Activated CD4-positive, alpha-beta T cell treated with anti-CD3 and anti-CD28 coated beads, Interleukin-2, amount 10 ng/mL, durations not matched to agents 24 days and 14 days (primary cell): ENCODE measurements at regions not wholly inside any gene's neighbourhood (a gene's known extent, or its start where the extent isn't known, plus 50 kb on each side); places are given as distances from the start of the nearest gene placed in this dataset.

Experiments used
- DNase-seq: peaks from one replicate; pipeline ENCODE4 v3.0.0; 2022
- H3K27ac Mint-ChIP-seq: one replicate; pipeline ENCODE4 v1.8.0; 2022; ENCODE audit warnings: mild to moderate bottlenecking, mixed read lengths
- H3K27me3 Mint-ChIP-seq: one replicate; pipeline ENCODE4 v1.8.0; 2022; ENCODE audit warnings: mixed read lengths
- H3K36me3 Mint-ChIP-seq: one replicate; pipeline ENCODE4 v1.8.0; 2022; ENCODE audit warnings: low read depth, mild to moderate bottlenecking, mixed read lengths
- H3K4me1 Mint-ChIP-seq: one replicate; pipeline ENCODE4 v1.8.0; 2021; ENCODE audit warnings: mixed read lengths
- H3K4me3 Mint-ChIP-seq: one replicate; pipeline ENCODE4 v1.8.0; 2022; ENCODE audit warnings: mild to moderate bottlenecking, moderate library complexity, mixed read lengths
- H3K9me3 Mint-ChIP-seq: one replicate; pipeline ENCODE4 v1.8.0; 2021; ENCODE audit warnings: mixed read lengths
- intact Hi-C: fragments of 100-400 bp; cut with micrococcal nuclease; formaldehyde crosslinking; loops from one replicate; pipeline ENCODE4 v1.15.1; 2023

DNA sequence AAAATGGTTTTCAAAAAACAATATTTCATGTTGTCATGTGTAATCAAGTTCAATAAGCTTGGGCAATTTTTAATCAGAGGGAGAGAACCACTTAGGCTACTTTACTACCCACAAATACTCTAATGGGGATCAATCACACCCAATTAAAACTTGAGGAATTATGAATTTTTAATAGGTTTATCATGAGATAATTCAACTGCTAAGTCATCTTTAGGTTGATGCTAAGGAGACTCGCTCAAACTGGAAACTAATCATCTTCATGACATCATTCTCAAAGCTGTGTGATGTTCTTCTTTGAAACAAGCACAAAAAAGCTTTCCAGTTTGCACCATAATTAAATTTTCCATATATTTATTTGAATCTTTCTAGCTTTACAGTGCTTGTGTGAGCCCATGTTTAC lies 867.5 kb downstream of the MAT2B start:
- no peaks in the 10 kb centered on the region for H3K36me3 Mint-ChIP-seq
- intact Hi-C loops: no loop called here
- DNase-seq: no peak
- no peaks in the 10 kb centered on the region for H3K9me3 Mint-ChIP-seq
- H3K4me3 Mint-ChIP-seq: no peak overlapping the region
- H3K27ac Mint-ChIP-seq: no peak overlapping the region
- no peaks in the 10 kb centered on the region for H3K4me1 Mint-ChIP-seq
- H3K27me3 Mint-ChIP-seq: no peaks in the 10 kb centered on the region

- intact Hi-C loops: no loop called here
- no peak overlapping the region for H3K4me3 Mint-ChIP-seq
- H3K9me3 Mint-ChIP-seq: no peaks in the 10 kb centered on the region
- no peaks in the 10 kb centered on the region for H3K4me1 Mint-ChIP-seq
- H3K27ac Mint-ChIP-seq: no peak overlapping the region
- H3K27me3 Mint-ChIP-seq: no peaks in the 10 kb centered on the region
- DNase-seq: no peak
- H3K36me3 Mint-ChIP-seq: no peaks in the 10 kb centered on the region
These were observed 868.5 kb downstream of the MAT2B start for GRCh38 chr5:164373876-164374275.

GRCh38 chr5:164375051-164375450 lies 869.6 kb downstream of the MAT2B start:
- H3K4me3 Mint-ChIP-seq: no peak overlapping the region
- no peak for DNase-seq
- H3K36me3 Mint-ChIP-seq: no peaks in the 10 kb centered on the region
- peaks cover 3% of the 10 kb centered on the region for H3K9me3 Mint-ChIP-seq
- no peaks in the 10 kb centered on the region for H3K4me1 Mint-ChIP-seq
- no peak overlapping the region for H3K27ac Mint-ChIP-seq
- intact Hi-C loops: no loop called here
- H3K27me3 Mint-ChIP-seq: no peaks in the 10 kb centered on the region

DNA sequence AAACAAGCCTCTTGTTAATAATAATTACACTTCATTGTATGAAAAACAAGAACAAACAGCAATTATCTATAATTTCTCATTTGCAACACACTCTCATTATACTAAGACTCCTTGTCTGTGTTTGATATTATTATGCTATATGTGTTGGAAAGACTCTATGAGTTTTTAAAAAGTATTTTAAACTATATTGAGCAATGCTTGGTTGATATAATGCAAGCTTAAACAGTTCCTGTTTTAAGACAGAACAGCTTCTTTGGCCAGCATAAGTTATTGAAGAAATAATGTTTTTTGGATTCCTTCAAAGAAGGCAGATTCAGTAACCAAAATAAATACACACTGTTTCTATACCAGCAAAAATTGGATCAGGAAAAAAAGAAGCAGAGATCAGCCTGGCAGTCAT lies 871.4 kb downstream of the MAT2B start:
- intact Hi-C loops: no loop called here
- DNase-seq: no peak
- no peaks in the 10 kb centered on the region for H3K36me3 Mint-ChIP-seq
- H3K27me3 Mint-ChIP-seq: no peaks in the 10 kb centered on the region
- H3K4me1 Mint-ChIP-seq: no peaks in the 10 kb centered on the region
- no peak overlapping the region for H3K27ac Mint-ChIP-seq
- peaks cover 3% of the 10 kb centered on the region for H3K9me3 Mint-ChIP-seq
- no peak overlapping the region for H3K4me3 Mint-ChIP-seq

DNA sequence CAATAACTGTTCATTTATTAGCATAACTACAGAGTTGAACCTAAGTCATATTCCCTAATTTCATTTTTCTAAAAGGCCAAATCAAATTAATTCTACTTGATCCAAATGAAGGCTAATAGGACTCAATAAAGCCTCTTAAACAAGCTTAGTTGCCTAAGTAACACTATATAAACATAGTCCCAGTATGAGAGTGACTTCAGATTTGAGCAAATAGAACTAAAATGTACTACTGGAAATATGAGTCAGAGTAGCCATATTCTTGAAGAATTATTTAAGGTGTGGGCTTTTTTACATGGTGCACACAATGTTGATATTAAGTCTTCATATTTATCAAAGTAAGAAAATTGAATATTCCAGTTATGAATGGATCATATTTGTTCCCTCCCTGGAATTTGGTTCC lies 872.3 kb downstream of the MAT2B start:
- no peaks in the 10 kb centered on the region for H3K27me3 Mint-ChIP-seq
- intact Hi-C loops: no loop called here

GRCh38 chr5:164383662-164384061 lies 878.2 kb downstream of the MAT2B start:
- intact Hi-C loops: no loop called here
- peaks cover 3% of the 10 kb centered on the region for H3K9me3 Mint-ChIP-seq
- DNase-seq: no peak
- H3K36me3 Mint-ChIP-seq: no peaks in the 10 kb centered on the region
- H3K4me3 Mint-ChIP-seq: no peak overlapping the region
- no peaks in the 10 kb centered on the region for H3K27me3 Mint-ChIP-seq
- no peaks in the 10 kb centered on the region for H3K4me1 Mint-ChIP-seq
- no peak overlapping the region for H3K27ac Mint-ChIP-seq

More for the DNA sequence above, 872.3 kb downstream of the MAT2B start:
- H3K4me3 Mint-ChIP-seq: no peak overlapping the region
- H3K4me1 Mint-ChIP-seq: no peaks in the 10 kb centered on the region
- no peaks in the 10 kb centered on the region for H3K36me3 Mint-ChIP-seq
- no peak overlapping the region for H3K27ac Mint-ChIP-seq
- peaks cover 3% of the 10 kb centered on the region for H3K9me3 Mint-ChIP-seq
- no peak for DNase-seq

GRCh38 chr5:164392531-164392930 lies 887.1 kb downstream of the MAT2B start:
- Mint-ChIP-seq H3K9me3 (no peaks in the 10 kb centered on the region), H3K27ac (no peak overlapping the region), H3K36me3 (no peaks in the 10 kb centered on the region), H3K27me3 (no peaks in the 10 kb centered on the region), H3K4me3 (no peak overlapping the region), H3K4me1 (no peaks in the 10 kb centered on the region)
- intact Hi-C loops: no loop called here
- no peak for DNase-seq

DNA sequence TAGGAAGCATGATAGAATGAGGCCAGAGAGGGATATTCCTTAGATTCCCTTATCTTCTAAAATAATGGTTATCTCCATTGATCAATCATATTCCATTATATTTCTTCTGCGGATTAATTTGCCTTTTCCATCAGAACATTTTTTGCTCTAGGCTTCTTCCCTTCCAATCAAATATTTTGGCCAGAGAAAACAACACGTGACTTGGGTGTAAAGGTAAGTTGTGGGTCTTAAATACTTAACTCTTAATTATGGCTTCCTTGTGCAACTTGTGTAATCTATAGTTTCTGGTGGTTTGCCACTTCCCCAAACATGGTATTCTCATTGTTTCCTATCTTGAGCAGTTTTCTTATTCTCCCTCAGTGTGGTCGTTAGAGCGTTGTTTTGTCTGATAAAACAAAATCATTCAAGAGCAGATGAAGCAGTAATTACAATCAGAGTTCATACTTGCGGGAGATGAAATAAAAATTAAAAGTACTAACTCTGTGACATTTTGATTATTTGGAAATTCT lies 889.3 kb downstream of the MAT2B start:
- H3K4me1 Mint-ChIP-seq: no peaks in the 10 kb centered on the region
- no peak overlapping the region for H3K27ac Mint-ChIP-seq
- DNase-seq: no peak
- intact Hi-C loops: no loop called here
- no peaks in the 10 kb centered on the region for H3K9me3 Mint-ChIP-seq
- H3K27me3 Mint-ChIP-seq: no peaks in the 10 kb centered on the region
- H3K4me3 Mint-ChIP-seq: no peak overlapping the region
- no peaks in the 10 kb centered on the region for H3K36me3 Mint-ChIP-seq

- no peak overlapping the region for H3K27ac Mint-ChIP-seq
These were observed 907.1 kb downstream of the MAT2B start for GRCh38 chr5:164412531-164412930.

DNA sequence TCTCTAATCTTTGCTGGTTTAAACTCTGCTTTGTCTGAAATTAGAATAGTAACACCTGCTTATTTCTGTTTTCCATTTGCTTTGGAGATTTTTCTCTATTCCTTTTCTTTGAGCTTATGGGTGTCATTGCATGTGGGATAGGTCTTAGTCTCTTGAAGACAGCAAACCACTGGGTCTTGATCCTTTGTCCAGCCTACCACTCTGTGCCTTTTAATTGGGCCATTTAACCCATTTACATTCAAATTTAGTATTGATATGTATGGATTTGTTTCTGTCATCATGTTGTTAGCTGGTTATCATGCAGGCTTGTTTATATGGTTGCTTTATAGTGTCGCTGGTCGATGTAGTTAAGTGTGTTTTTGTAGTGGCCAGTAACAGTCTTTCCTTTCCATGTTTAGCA lies 914.7 kb downstream of the MAT2B start:
- no peak overlapping the region for H3K4me3 Mint-ChIP-seq
- DNase-seq: no peak
- H3K27me3 Mint-ChIP-seq: no peaks in the 10 kb centered on the region
- H3K4me1 Mint-ChIP-seq: no peaks in the 10 kb centered on the region
- peaks cover 4% of the 10 kb centered on the region for H3K9me3 Mint-ChIP-seq
- no peaks in the 10 kb centered on the region for H3K36me3 Mint-ChIP-seq
- no peak overlapping the region for H3K27ac Mint-ChIP-seq
- intact Hi-C loops: no loop called here

More at GRCh38 chr5:164412531-164412930, 907.1 kb downstream of the MAT2B start:
- DNase-seq: no peak
- intact Hi-C loops: no loop called here
- no peaks in the 10 kb centered on the region for H3K36me3 Mint-ChIP-seq
- no peaks in the 10 kb centered on the region for H3K4me1 Mint-ChIP-seq
- H3K9me3 Mint-ChIP-seq: peaks cover 4% of the 10 kb centered on the region
- no peak overlapping the region for H3K4me3 Mint-ChIP-seq
- H3K27me3 Mint-ChIP-seq: no peaks in the 10 kb centered on the region

GRCh38 chr5:164422400-164422799 lies 917.0 kb downstream of the MAT2B start:
- H3K27me3 Mint-ChIP-seq: no peaks in the 10 kb centered on the region
- peaks cover 4% of the 10 kb centered on the region for H3K9me3 Mint-ChIP-seq
- H3K36me3 Mint-ChIP-seq: no peaks in the 10 kb centered on the region
- intact Hi-C loops: no loop called here
- no peak overlapping the region for H3K4me3 Mint-ChIP-seq
- DNase-seq: no peak
- no peak overlapping the region for H3K27ac Mint-ChIP-seq
- H3K4me1 Mint-ChIP-seq: no peaks in the 10 kb centered on the region

- Mint-ChIP-seq H3K4me1 (no peaks in the 10 kb centered on the region), H3K27me3 (no peaks in the 10 kb centered on the region), H3K36me3 (no peaks in the 10 kb centered on the region), H3K27ac (no peak overlapping the region), H3K4me3 (no peak overlapping the region), H3K9me3 (no peaks in the 10 kb centered on the region)
- DNase-seq: no peak
- intact Hi-C loops: no loop called here
These were observed 926.4 kb downstream of the MAT2B start for GRCh38 chr5:164431634-164432304.

GRCh38 chr5:164433106-164433870 lies 927.9 kb downstream of the MAT2B start:
- Mint-ChIP-seq H3K9me3 (no peaks in the 10 kb centered on the region), H3K27me3 (no peaks in the 10 kb centered on the region), H3K27ac (no peak overlapping the region), H3K4me1 (no peaks in the 10 kb centered on the region), H3K36me3 (no peaks in the 10 kb centered on the region), H3K4me3 (no peak overlapping the region)
- intact Hi-C loops: no loop called here
- no peak for DNase-seq

GRCh38 chr5:164435576-164435975 lies 930.2 kb downstream of the MAT2B start:
- H3K27ac Mint-ChIP-seq: no peak overlapping the region
- intact Hi-C loops: no loop called here
- H3K27me3 Mint-ChIP-seq: no peaks in the 10 kb centered on the region
- no peaks in the 10 kb centered on the region for H3K4me1 Mint-ChIP-seq
- H3K9me3 Mint-ChIP-seq: peaks cover 3% of the 10 kb centered on the region
- H3K36me3 Mint-ChIP-seq: no peaks in the 10 kb centered on the region
- no peak for DNase-seq
- no peak overlapping the region for H3K4me3 Mint-ChIP-seq
